ENCODE measurements at regions not wholly inside any gene's neighbourhood (a gene's known extent, or its start where the extent isn't known, plus 50 kb on each side); places are given as distances from the start of the nearest gene placed in this dataset.
"Not testable (repeated sequence)": the region's sequence is repeated elsewhere in the genome, so short reads cannot be mapped to it uniquely, and the experiment has no call there.

DNA sequence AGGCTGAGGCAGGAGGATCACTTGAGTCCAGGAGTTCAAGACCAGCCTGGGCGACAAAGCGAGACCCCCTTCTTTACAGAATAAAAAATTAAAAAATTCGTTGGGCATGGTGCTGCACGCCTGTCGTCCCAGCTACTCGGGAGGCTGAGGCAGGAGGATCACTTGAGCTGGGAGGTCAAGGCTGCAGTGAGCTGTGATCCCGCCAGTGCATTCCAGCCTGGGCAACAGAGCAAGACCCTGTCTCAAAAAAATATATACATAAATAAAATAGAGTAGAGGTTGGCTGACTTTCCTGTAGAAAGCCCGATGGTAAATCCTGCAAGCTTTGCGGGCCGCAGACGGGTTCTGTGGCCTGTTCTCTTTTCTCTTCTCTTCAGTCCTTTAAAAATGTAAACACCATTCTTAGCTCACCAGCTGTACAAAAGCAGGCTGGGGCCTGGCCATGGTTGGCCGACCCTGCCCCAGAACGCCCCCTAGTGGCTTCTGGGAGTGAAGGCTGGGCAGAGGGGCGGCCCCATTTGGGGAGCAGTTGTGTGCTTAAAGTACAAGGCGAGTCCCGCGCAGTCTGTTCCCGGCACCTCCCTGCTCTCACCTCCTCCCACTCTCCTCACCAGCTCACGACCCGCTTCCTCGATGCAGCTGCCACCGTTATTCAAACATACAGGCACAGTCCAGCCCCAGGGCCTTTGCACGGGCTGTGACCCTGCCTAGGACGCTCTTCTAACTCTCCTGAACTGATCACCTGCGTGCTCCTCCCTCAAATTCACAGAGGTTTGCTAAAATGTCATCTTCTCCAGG lies 109.5 kb downstream of the CRLF3 start:
- intact Hi-C loops (cut with micrococcal nuclease): loop anchor here (5.0 to 10.0 kb wide), 3 partner anchors 238 to 613 kb away; partner anchors contain the start of genes CPD and GOSR1

DNA sequence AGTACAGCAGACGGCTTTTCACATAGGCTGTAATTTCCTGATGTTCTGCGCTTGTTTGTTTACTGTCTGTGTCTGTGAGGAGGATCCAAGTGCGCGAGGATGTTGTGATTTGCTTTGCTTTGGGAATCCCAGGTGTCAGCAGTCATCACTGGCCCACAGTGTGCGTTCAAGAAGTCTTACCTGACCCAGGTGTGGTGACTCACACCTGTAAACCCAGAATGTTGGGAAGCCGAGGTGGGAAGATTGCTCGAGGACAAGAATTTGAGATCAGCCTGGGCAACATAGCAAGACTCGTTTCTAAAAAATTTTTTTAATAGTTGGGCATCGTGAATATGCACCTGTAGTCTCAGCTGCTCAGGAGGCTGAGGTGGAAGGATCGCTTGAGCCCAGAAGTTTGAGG lies 110.7 kb downstream of the CRLF3 start:
- intact Hi-C loops (cut with micrococcal nuclease): loop anchor here (10.0 kb wide), 1 partner anchor 339 kb away; the partner anchor contains the start of gene CPD

DNA sequence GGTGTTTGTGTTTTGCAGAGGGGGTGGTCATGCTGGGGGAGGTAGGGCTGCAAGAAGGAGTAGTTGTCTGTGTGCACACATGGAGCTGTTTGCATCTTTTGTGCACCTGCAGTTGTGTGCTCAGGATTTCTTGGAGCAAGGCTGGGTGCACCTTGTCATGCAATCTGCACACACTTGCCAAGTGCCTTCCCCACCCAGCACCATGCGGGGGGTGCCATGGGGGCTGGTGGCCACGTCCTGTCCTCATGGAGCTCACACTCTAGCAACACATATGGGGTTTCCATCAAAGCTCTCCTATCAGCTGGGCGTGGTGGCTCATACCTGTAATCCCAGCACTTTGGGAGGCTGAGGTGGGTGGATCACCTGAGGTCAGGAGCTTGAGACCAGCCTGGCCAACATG lies 111.6 kb downstream of the CRLF3 start:
- intact Hi-C loops (cut with micrococcal nuclease): loop anchor here (10.0 kb wide), 1 partner anchor 338 kb away; the partner anchor contains the start of gene CPD

DNA sequence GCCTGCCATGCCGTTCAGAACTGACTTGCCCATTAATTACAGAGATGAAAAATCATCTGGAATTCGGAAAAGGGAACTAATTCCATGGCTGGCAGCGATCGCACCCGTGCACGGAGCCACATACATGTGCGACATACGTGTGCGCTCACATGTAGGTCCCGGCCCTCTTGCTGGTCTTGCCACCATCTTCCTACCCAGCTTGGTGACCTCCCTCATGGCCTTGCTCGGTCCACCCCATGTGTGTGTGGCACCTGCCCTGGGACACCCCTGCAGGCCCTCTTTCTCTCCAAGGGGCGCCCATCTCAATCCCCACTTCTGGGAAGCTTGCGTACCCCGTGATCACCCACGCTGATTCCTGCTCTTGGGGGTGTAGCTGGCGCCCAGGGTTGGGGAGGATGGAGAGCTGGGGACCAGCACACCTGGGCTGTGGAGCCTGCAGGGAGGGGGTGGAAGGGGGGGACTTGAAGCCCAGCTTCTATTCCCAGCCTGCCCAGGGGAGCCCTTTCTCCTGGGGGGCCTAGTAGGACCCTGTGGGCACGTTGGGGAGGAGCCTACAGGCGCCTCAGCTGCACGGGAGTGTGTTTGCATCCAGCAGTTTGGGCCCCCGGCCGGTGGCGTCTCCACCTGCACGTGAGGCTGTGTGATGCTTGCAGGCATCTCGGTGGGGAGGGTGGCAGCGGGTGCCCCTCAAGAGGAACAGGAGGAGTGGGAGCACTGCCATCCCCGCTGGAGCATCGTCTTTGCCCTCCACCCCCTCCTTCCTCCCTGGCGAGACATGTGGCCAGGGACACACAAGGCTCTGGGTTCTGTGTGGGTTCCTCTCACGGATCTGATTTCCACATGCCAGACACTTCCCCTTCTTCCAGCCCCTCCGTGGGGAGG lies 112.6 kb downstream of the CRLF3 start:
- intact Hi-C loops (cut with micrococcal nuclease): loop anchor here (10.0 kb wide), 1 partner anchor 337 kb away; the partner anchor contains the start of gene CPD

DNA sequence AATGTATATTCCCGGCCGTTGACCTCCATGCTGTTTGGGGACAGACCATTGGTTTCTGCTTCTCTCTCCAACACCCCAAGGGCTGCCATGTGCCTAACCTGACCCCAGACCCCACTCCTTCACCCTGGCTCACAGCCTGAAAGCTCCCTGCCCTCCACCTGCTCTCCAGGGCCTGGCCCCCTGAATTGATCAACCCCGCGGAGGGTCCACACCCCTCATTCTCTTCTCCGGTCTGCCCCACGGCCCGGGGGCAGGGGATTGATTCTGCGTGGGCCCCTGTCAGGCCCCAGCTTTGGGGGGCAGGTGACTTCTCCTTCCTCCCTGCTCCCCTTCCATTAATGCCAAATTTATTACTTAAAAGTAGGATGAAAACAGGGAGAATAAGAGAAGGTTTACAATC lies 113.3 kb downstream of the CRLF3 start:
- intact Hi-C loops (cut with micrococcal nuclease): loop anchor here (10.0 kb wide), 1 partner anchor 336 kb away; the partner anchor contains the start of gene CPD

DNA sequence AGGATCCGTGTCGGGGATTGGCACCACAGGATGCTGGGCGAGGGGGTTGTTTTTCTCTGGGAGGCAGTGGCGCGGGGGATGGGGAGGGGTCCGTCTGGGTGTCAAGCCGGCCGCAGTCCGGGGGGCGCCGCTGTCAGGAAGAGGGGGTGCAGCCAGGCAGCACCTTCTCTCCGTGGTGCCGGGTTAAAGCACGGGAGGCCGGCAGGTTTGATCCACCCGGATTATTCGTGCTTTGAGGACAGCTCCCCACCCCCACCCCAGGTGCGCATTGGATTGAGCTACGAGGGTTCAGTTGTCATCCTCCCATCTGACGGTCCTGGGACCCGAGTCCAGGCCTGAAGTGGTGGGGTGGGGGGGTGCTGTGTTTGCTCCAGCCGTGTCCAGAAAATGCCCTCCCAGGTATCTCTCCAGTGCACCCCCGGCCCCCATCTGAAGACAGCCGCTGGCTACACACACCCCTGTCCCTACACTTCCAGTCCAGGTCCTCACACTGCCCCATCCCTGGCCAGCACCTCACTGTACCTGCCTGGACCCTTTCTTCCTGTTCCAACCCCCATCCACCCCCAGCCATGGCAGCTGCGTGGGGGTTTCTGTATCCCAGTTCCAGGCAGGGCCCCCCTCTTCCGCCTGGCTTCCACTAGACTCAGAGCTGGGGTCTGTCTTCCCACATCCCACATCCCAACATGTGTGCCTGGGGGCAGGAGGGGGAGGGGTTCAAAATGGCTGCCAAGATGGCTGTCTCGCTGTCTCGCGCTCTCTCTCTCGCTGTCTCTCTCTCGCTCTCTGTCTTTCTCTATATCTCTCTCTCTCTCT lies 114.0 kb downstream of the CRLF3 start:
- intact Hi-C loops (cut with micrococcal nuclease): loop anchor here (10.0 kb wide), 1 partner anchor 336 kb away; the partner anchor contains the start of gene CPD

DNA sequence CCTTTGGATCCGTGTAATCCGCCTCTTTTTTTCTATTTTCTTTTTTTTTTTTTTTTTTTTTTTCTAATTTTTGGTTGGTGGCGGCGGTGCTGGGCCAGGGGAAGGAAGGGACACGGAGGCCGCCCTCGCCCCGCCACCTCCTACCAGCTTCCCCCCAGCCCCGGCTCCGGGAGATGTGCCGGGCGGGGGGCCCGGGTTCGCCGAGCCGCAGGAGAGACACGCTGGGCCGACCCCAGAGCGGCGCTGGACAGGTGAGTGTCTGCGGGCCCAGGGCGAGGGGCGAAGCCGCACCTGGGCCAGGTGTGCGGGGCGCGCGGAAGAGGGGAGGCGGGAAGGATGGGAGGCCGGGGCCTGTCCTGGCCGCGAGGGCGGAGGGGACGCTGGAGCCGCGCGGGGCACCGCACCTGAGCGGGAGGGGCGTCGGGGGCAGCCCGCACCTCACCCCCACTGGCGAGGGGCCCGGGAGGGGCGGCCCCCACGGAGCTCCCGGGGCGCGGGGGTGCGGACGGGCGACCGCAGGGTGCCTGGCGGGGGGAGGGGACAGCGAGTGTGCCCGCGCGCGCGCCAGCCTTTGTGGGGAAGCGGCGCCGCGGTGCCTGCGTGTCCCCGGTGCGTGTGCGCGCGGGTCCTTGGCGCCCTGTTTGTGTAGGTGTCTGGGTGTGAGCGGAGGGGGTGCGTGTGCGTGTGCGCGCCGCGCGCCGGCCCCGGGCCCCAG lies 114.8 kb downstream of the CRLF3 start:
- intact Hi-C loops (cut with micrococcal nuclease): loop anchor here (10.0 kb wide), 1 partner anchor 335 kb away; the partner anchor contains the start of gene CPD

DNA sequence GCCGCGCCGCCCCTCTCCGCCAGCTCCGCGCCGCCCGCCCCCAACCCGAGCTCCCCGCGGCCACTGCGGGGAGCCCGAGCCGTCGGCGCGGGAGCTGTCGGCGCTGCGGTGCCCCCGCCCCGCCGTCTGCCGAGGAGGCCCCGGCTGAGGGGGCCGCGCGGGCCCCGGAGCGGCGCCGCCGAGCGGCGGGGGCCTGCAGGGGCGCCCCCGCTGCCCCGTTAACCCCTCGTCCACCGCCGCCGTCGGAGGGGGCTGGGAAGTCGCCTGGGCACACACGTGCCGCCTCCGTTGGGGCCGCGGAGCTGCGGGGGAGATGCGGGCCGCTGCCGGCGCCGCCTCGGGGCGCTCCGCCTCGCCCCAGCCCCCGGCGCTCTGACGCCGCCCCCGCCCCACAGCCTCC lies 115.4 kb downstream of the CRLF3 start:
- intact Hi-C loops (cut with micrococcal nuclease): not testable (repeated sequence)

DNA sequence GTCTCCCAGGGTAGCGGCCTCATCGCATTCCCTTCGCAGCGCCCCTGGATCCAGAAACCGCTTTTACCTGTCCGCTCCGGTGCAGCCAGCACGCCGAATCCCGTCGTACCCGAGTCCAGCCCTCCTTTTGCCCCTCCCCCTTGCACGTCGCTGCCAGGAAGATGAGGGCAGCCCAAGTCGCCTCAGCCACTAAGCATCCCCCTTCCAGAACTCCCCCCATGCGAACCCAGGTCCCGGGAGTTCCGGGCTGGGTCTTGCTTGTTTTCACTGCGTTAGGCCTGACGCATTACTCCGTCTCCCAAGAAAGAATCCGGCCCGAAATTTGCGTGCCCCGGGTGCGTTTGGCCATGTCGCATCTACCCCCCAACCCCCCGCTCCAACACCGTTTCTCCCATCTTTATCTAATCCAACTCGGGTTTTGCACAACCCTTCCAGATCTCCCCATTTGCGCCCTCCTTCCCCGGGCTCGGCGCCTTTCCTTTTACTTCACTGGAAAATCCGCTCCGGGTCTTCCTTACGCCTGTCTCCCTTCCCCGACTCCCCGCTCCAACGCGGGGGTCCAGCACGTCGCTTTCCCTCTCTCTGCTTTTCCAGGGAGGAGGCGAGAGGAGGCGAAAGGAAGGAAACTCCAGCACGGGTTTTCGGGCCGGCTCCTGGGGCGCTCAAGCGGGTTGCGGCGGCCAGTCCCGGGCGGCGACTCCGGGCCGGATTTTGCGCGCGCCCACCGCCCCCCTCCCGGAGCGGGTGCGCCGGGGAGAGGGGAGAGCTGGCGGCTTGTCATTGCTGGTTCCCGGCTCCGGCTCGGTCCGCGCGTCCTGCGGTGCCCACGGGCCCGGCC lies 116.0 kb downstream of the CRLF3 start:
- intact Hi-C loops (cut with micrococcal nuclease): not testable (repeated sequence)

DNA sequence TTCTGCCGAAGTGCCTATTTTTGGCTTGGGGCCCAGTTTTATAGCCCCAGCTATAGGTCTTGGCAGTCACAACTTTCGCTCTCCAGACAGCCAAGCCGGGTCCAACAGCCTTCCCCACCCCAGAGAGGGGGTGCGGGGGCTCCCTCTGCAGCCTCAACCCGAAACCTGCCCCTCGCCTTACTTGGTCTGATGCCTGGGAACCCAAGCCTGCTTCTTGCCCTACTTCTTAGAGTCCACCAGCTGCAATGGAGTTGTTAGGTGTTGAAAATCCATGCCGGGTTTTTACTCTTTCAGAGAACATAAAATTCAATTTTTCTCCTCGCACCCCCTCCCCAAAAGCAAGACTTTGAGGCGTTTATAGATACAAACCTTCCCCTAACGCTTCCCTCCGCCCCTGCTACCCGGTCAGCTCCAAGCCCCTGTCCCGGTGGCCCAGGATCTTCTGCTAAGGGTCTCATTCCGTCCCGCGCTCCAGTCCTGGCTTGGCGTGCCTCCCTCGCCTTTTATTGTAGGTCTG lies 116.7 kb downstream of the CRLF3 start:
- intact Hi-C loops (cut with micrococcal nuclease): not testable (repeated sequence)

DNA sequence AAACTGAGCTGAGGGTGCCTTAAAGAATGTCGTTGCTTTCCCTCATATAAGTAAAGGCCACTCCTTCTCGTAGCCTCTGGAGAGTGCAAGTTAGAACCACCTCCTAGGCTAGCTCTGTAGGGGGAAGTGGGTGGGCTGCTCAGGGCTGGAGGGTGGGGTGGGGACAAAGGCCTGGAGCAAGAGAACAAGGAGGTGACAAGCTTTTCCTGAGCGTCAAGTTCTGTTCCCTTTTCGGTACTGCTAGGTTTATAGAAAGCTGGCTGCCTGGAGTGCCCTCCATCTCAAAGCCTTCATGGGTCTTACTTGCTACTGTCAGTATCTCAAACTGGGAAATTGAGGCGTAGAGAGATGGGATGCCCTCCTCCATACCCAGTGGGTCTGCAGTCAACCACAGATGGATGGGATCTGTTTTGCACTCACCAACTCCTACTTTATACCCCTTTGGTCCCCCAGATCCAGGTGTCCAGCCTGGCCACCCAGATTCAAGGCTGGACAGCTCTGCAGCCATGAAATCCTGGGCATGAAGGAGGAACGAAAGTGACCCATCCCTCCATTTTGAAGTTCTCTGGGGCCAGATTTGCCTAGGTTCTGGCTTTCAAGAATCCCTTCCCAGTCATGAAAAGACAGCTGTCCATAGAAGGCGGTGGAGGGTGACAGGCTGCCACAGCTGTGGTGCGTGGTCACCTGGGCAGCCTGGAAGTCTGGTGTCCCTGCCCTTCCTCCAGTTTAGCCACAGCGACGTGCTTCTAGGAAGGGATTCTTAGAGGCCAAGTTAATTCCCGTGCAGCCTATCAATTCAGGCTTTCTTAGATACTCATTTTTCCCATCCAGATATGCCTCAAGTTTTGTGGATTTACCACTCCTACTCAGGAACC lies 117.8 kb downstream of the CRLF3 start:
- intact Hi-C loops (cut with micrococcal nuclease): not testable (repeated sequence)

DNA sequence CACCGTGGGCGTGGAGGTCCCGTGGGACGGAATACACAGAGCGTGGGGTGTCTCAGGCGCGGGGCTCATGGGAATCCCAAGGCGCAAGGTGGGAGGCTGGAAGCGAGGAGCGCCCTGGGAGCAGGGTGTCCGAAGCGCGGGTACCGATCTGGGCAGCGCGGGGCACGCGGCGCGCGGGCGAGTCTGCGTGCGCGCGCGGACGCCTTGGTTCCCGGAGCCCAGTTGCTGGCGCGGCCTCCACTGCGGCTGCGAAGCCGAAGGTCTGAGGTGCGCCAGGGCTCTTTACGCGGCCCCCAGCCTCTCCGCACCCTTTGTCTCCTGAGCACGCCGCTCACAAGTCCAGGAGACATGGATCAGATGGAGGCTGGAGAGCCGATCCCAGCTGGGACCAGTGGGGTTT lies 118.5 kb downstream of the CRLF3 start:
- intact Hi-C loops (cut with micrococcal nuclease): not testable (repeated sequence)

DNA sequence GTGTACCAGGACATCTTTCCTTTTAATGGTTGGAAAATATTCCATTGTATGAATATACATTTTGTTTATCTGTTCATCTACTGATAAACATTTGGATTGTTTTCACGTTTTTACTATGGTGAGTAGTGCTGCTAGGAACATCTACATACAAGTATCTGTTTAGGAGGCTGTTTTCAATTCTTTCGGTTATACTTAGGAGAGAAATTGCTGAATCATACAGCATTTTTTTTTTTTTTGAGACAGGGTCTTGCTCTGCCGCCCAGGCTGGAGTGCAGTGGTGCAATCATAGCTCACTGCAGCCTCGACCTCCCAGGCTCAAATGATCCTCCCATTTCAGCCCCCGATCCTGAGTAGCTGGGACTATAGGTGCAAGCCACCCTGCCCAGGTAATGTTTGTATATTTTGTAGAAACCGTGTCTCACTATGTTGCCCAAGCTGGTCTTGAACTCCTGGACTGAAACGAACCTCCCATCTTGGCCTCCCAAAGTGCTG lies 122.9 kb downstream of the CRLF3 start:
- intact Hi-C loops (cut with micrococcal nuclease): no loop called here

DNA sequence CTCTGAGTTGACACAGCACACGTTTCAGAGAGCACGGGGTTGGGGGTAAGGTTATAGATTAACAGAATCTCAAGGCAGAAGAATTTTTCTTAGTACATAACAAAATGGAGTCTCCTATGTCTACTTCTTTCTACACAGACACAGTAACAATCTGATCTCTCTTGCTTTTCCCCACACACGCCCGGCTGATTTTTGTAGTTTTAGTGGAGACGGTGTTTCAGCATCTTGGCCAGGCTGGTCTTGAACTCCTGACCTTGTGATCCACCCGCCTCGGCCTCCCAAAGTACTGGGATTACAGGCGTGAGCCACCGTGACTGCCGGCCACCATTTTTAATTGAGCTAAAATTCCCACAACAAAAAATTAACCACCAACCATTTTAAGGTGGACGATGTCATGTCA lies 123.7 kb downstream of the CRLF3 start:
- intact Hi-C loops (cut with micrococcal nuclease): not testable (repeated sequence)

DNA sequence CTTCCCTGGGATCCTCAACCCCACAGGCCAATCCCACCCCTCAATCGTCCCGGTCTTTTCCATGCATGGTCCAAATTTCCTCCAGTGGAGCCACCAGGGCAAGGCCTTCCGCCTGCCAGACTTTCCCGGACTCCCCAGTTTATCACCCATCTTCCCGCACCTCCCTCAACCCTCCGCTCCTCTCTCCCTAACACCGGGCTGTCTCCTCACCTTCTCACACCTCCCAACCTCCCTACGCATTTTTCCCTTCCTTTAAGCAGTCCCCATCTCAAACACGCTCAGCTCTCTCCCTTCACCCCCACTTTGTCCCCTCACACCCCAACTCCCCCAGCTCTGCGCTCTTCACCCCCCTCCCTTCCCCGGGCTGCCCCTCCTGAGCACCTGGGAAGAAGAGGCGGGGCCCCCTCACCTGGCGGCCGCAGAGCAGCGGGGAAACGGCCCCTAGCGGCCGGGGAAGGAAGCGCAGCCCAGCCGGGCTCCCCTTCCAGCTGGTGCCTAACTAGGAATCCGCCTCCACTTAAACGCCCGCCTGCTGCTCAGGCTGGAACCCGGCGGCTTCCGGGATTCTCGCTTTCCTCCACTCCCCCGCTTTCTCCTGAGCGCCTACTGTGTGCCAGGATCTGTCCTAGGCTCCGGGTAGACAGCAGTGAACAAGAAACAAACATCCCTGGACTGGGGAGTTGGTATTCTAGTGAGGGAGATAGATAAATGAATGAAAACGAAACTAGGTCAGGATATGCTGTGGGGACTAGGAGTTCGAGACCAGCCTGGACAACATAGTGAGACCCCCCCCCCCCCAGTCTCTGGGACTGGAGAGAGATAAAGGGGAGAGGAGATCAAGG lies 126.7 kb downstream of the CRLF3 start:
- intact Hi-C loops (cut with micrococcal nuclease): not testable (repeated sequence)

DNA sequence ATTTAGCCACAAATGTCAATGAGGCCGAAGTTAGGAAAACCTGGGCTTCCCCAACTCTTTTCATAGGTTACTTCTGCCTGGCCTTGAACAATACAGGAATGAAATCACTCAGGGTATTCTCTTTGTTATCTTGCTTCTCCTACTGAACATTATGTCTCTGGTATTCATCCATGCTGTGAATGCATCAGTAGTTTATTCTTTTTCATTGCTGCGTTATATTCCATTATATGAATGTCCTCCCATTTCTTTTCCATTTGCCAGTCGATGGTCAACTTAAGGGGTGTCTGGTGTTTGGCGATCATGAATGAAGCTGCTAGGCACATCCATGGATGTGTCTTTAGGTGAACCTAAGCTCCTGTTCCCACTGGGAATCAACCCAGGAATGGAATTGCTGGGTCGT lies 128.3 kb downstream of the CRLF3 start:
- intact Hi-C loops (cut with micrococcal nuclease): no loop called here

DNA sequence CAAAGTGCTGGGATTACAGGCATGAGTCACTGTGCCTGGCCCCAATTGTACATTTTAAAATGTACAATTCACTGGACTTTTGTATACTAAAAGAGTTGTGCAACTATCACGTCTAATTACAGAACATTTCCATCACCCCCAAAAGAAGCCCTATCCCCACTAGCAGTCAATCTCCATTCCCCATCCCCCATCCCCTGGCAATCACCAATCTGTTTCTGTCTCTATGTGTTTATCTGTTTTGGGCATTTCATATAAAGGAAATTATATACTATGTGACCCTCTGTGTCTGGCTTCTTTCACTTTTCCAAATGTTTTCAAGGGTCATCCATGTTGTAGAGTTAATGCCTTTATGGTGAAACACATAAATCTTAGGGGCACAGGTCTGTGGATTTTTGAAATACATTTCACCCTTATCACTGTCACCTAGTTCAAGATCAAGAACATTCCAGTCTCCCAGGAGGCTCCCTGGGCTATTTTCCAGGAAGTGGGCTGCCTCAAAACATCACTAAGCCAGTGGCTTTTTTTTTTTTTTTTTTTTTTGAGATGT lies 129.2 kb downstream of the CRLF3 start:
- intact Hi-C loops (cut with micrococcal nuclease): not testable (repeated sequence)
